ENCODE measurements at regions not wholly inside any gene's neighbourhood (a gene's known extent, or its start where the extent isn't known, plus 50 kb on each side); places are given as distances from the start of the nearest gene placed in this dataset.

DNA sequence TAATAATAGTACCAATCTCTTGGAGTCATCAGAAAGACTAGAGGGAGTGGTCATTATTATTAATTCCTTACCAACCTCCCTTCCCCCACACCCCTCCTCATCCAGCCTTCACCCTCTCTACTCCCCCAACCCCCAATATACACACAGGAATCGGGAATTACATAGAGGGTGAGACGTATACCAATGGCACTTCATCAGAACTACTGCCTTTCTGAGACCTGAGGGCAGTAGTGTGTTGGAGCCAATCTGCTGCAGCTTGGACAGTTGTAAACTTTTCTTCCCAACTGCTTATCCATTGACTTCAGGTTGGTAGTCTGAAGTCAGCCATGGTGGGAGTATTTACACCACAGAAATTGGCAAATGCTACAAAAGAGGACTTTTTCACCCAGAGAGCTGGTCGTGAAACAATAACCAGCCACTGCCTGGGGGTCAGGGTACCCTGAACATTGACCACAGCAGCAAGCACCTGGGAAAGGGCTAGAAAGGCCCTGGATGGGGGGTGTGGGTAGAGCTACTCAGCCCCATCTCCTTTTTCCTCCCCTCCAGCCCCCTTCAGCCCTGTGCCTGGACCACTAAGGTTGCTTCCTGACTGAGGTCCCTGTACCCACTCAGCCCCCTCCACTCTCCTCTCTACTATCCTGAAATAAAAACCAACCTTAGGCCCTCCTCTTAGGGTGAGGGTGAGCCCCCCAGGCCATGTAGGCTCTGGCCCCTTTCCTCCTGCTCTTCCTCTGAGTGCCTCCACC, 161.5 kb downstream of the MRPL14 start:
- no peak for TF ChIP-seq CTCF (IDR thresholded peaks at IDR 0.05; ENCODE audit: extremely low read depth in 1 of 2, insufficient read depth in 1 of 2, low read depth in 1 of 2, low read length in 2 of 2)
- TF ChIP-seq, protein P1, sequence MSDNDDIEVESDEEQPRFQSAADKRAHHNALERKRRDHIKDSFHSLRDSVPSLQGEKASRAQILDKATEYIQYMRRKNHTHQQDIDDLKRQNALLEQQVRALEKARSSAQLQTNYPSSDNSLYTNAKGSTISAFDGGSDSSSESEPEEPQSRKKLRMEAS (IDR thresholded peaks at IDR 0.05; ENCODE audit: insufficient read depth, insufficient read length) = no peak

Measured in endothelial cell of umbilical vein (primary cell).